ENCODE measurements at regions not wholly inside any gene's neighbourhood (a gene's known extent, or its start where the extent isn't known, plus 50 kb on each side); places are given as distances from the start of the nearest gene placed in this dataset.

DNA sequence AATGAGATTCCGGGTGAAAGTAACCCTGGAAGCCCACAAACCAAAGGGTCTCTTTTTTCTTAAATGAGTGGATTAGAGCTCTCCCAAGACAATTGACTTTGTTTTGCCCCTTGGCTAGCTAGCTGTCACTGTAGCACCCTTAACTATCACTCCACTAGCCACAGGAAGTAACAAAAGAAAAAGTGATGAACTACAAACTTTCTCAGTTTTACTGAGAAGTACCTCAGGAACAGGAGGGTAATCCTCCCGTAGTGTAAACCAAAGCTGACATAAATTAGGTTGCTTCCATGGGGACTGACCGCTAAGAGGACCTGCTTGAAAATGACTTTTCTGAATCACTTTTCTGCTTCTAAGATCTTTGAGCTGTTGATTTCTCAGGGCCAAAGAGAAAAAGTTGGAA is 240.1 kb downstream of the BARHL2 start:
- no peak for TF ChIP-seq CTCF (IDR thresholded peaks at IDR 0.05; ENCODE audit: low read depth, low read length)
- H3K27ac ChIP-seq: no peak overlapping the region
- H3K4me3 ChIP-seq (ENCODE audit: low read depth, low read length): no peak overlapping the region
- H3K9me3 ChIP-seq (ENCODE audit: severe bottlenecking): no peaks in the 10 kb centered on the region
- no peak for DNase-seq
- no peaks in the 10 kb centered on the region for H3K27me3 ChIP-seq (ENCODE audit: insufficient read depth, low read depth, severe bottlenecking)
- no peaks in the 10 kb centered on the region for H3K36me3 ChIP-seq

DNA sequence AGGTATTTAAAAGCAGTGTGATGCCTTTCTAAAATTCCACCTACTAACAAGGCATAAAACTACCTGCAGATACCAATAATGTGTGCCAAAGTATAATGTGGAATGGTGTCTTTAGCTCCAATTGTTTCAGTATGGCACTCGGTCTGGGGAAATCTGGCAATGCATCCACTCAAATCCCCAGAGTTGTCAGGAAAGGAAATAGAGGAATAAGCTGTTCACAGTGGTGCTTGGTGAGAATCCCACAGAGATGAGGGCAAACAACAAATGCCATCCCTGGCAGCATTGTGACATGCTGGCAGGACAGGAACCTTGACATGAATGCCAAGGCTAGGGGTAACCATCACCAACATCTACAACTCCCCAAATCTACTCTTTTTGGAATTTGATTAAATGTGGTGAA is 240.7 kb downstream of the BARHL2 start:
- Histone ChIP-seq H3K27ac (no peak overlapping the region), H3K27me3 (ENCODE audit: insufficient read depth, low read depth, severe bottlenecking) (no peaks in the 10 kb centered on the region), H3K36me3 (no peaks in the 10 kb centered on the region), H3K4me3 (ENCODE audit: low read depth, low read length) (no peak overlapping the region), H3K9me3 (ENCODE audit: severe bottlenecking) (no peaks in the 10 kb centered on the region)
- no peak for DNase-seq
- no peak for TF ChIP-seq CTCF (IDR thresholded peaks at IDR 0.05; ENCODE audit: low read depth, low read length)

DNA sequence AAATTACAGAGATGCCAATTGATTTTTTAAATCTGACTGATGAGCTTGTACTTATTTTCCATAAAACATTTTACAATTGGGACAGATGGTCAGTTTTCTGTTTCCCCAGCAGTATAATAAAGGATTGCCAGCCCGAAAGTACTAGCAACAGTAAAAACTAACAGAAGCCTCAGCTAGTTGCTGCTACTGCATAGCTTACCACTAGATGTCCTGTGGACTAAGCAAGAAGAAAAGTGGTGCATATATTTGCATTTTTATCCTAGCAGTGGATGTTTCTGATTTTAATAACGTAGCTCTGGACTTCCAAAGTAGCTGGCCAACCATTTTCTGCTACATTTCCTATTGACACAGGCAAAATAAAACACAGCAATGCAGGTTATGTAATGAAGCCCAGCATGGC is 241.5 kb downstream of the BARHL2 start:
- DNase-seq: no peak
- no peaks in the 10 kb centered on the region for H3K36me3 ChIP-seq
- no peaks in the 10 kb centered on the region for H3K9me3 ChIP-seq (ENCODE audit: severe bottlenecking)
- no peak overlapping the region for H3K4me3 ChIP-seq (ENCODE audit: low read depth, low read length)
- no peaks in the 10 kb centered on the region for H3K27me3 ChIP-seq (ENCODE audit: insufficient read depth, low read depth, severe bottlenecking)
- TF ChIP-seq CTCF (IDR thresholded peaks at IDR 0.05; ENCODE audit: low read depth, low read length): peak; percentile 42; the same call in 1 of the 2 replicates
- H3K27ac ChIP-seq: no peak overlapping the region

DNA sequence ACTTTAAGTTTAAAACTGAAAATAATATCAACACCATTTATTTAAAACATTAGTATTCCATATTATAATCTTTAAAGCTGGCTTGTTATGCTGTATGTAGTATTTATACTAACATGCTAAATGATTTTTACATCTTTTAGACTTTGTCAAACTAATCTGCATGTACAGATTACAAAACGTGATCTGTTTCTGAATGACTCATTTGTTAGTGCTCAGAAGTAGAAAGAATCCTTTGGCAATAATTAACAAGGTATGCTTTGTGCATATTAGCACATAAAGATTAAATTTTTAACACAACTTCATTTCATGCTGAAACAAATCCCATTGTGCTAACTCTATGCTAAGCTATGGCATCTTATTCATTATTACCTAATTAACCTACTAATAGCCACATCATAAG is 242.4 kb downstream of the BARHL2 start:
- Histone ChIP-seq H3K27ac (no peak overlapping the region), H3K27me3 (ENCODE audit: insufficient read depth, low read depth, severe bottlenecking) (no peaks in the 10 kb centered on the region), H3K4me3 (ENCODE audit: low read depth, low read length) (no peak overlapping the region)

DNA sequence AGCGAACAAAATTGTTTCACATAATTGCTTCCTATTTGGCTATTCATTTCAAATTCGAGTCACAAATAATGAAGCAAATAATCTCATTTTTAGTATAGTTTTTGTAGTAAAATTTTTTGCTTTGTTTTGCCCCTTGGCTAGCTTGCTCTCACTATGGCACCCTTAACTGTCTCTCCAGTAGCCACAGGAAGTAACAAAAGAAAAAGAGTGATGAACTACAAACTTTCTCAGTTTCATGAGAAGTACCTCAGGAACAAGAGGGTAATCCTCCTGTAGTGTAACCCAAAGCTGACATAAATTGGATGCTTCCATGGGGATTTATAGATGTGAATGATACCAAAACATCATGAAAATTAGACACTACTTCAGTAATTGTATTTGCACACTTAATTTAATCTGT is 242.9 kb downstream of the BARHL2 start:
- Histone ChIP-seq H3K27me3 (ENCODE audit: insufficient read depth, low read depth, severe bottlenecking) (no peaks in the 10 kb centered on the region), H3K36me3 (no peaks in the 10 kb centered on the region), H3K9me3 (ENCODE audit: severe bottlenecking) (no peaks in the 10 kb centered on the region), H3K27ac (no peak overlapping the region), H3K4me3 (ENCODE audit: low read depth, low read length) (no peak overlapping the region)
- no peak for DNase-seq
- TF ChIP-seq CTCF (IDR thresholded peaks at IDR 0.05; ENCODE audit: low read depth, low read length): no peak

More for the DNA sequence above, 242.4 kb downstream of the BARHL2 start:
- H3K9me3 ChIP-seq (ENCODE audit: severe bottlenecking): no peaks in the 10 kb centered on the region
- TF ChIP-seq CTCF (IDR thresholded peaks at IDR 0.05; ENCODE audit: low read depth, low read length): no peak
- DNase-seq: no peak
- H3K36me3 ChIP-seq: no peaks in the 10 kb centered on the region

DNA sequence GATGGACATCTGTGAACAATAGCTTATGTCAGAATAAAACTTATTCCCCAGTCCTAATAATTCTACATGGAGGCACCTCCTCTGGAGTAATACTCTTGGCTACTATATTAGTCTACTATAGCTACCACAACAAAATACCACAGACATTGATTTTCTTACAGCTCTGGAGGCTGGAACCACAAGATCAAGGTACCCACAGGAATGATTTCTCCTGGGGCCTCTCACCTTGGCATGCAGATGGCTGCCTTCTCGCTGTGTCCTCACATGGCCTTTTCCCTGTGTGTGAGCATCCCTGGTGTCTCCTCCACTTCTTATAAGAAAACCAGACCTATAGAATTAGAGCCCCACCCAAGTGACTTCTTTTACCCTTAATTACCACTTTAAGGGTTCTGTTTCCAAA is 244.3 kb downstream of the BARHL2 start:
- H3K9me3 ChIP-seq (ENCODE audit: severe bottlenecking): no peaks in the 10 kb centered on the region
- no peaks in the 10 kb centered on the region for H3K36me3 ChIP-seq
- H3K27me3 ChIP-seq (ENCODE audit: insufficient read depth, low read depth, severe bottlenecking): no peaks in the 10 kb centered on the region
- H3K4me3 ChIP-seq (ENCODE audit: low read depth, low read length): no peak overlapping the region
- no peak overlapping the region for H3K27ac ChIP-seq
- no peak for TF ChIP-seq CTCF (IDR thresholded peaks at IDR 0.05; ENCODE audit: low read depth, low read length)
- no peak for DNase-seq
